ENCODE measurements at regions not wholly inside any gene's neighbourhood (a gene's known extent, or its start where the extent isn't known, plus 50 kb on each side); places are given as distances from the start of the nearest gene placed in this dataset.

- DNase-seq (ENCODE audit: low read depth): no peak
Measured at GRCh38 chr4:186889876-186890643, 166.4 kb upstream of the FAT1 start.

- no peak for DNase-seq (ENCODE audit: low read depth)
Measured at GRCh38 chr4:186891859-186892486, 168.3 kb upstream of the FAT1 start.

- no peak for DNase-seq (ENCODE audit: low read depth)
Measured at GRCh38 chr4:186898367-186898766, 174.7 kb upstream of the FAT1 start.

- DNase-seq (ENCODE audit: low read depth): peak; percentile 93
Measured at GRCh38 chr4:186900232-186900900, 176.7 kb upstream of the FAT1 start.

- peak; percentile 26 for DNase-seq (ENCODE audit: low read depth)
Measured at GRCh38 chr4:186900984-186901383, 177.3 kb upstream of the FAT1 start.

- no peak for DNase-seq (ENCODE audit: low read depth)
Measured at GRCh38 chr4:186901850-186902249, 178.2 kb upstream of the FAT1 start.

GRCh38 chr4:186902361-186902760 is 178.7 kb upstream of the FAT1 start:
- DNase-seq (ENCODE audit: low read depth): no peak

- DNase-seq (ENCODE audit: low read depth): peak; percentile 92
Measured at GRCh38 chr4:186904101-186904500, 180.4 kb upstream of the FAT1 start.

- no peak for DNase-seq (ENCODE audit: low read depth)
Measured at GRCh38 chr4:186906722-186907121, 183.1 kb upstream of the FAT1 start.

GRCh38 chr4:186910385-186910784 is 186.7 kb upstream of the FAT1 start:
- DNase-seq (ENCODE audit: low read depth): no peak

- DNase-seq (ENCODE audit: low read depth): no peak
Measured at GRCh38 chr4:186912606-186913005, 188.9 kb upstream of the FAT1 start.

GRCh38 chr4:186915816-186916215 is 192.2 kb upstream of the FAT1 start:
- DNase-seq (ENCODE audit: low read depth): peak; percentile 16

- DNase-seq (ENCODE audit: low read depth): no peak
Measured at GRCh38 chr4:186917136-186917535, 193.5 kb upstream of the FAT1 start.

- no peak for DNase-seq (ENCODE audit: low read depth)
Measured at GRCh38 chr4:186918466-186918865, 194.8 kb upstream of the FAT1 start.

- DNase-seq (ENCODE audit: low read depth): no peak
Measured at GRCh38 chr4:186919340-186919739, 195.7 kb upstream of the FAT1 start.

GRCh38 chr4:186920483-186920882 is 196.8 kb upstream of the FAT1 start:
- DNase-seq (ENCODE audit: low read depth): peak; percentile 85

GRCh38 chr4:186920992-186921391 is 197.3 kb upstream of the FAT1 start:
- no peak for DNase-seq (ENCODE audit: low read depth)

- no peak for DNase-seq (ENCODE audit: low read depth)
Measured at GRCh38 chr4:186924723-186925122, 201.1 kb upstream of the FAT1 start.

GRCh38 chr4:186927624-186928023 is 204.0 kb upstream of the FAT1 start:
- no peak for DNase-seq (ENCODE audit: low read depth)

GRCh38 chr4:186930024-186930423 is 206.4 kb upstream of the FAT1 start:
- no peak for DNase-seq (ENCODE audit: low read depth)

GRCh38 chr4:186931519-186931918 is 207.9 kb upstream of the FAT1 start:
- DNase-seq (ENCODE audit: low read depth): peak; percentile 67

- DNase-seq (ENCODE audit: low read depth): no peak
Measured at GRCh38 chr4:186932196-186932595, 208.5 kb upstream of the FAT1 start.

- peak; percentile 60 for DNase-seq (ENCODE audit: low read depth)
Measured at GRCh38 chr4:186932631-186933187, 209.1 kb upstream of the FAT1 start.
